ENCODE measurements at regions not wholly inside any gene's neighbourhood (a gene's known extent, or its start where the extent isn't known, plus 50 kb on each side); places are given as distances from the start of the nearest gene placed in this dataset.

DNA sequence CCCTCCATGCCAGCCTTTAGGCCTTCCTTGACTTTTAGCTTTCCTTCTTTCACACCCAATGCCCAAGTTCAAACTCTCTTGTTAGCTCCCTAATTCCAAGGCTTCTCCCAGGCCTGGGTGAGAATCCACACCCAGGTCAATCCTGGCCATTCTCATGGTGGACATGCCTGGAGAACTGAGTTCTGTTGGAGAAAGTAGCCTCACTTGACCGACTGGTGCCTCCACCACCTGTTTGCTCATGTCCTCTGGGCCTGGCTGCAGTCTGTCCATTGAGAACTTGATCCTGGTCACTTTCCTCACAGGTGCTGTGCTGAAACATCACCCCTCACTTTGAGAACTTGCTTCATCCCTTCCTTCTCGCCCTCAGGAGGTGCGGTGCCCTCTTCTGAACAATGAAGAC, 189.1 kb upstream of the TWIST2 start:
- no peak for DNase-seq (ENCODE audit: low spot score in 2 of 2)
- Mint-ChIP-seq H3K36me3 (peaks cover under 1 to 8% of the 10 kb centered on the region in 2 donors), H3K9me3 (peaks cover 0 to 6% of the 10 kb centered on the region in 2 donors), H3K27ac (no peak overlapping the region)
- ATAC-seq, result no peak

DNA sequence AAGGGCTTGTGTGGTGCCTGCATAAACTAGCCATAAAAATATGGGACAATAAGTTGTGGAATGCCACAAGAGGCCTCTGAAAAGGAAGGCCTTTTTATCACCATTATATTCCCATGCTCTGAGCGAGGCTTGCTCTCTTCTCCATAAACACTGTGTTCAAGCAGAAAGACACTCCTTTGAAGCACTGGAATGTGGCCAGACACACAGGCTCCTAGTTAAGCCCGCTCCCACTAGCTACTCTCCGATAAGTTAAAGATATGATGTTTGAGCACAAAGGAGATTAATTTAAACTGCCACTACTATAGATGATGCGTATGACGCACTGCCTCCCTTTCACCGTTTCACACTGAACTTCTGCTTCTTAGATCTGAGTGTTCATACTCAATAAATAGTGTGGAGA, 188.7 kb upstream of the TWIST2 start:
- H3K9me3 Mint-ChIP-seq, result peaks cover 0 to 9% of the 10 kb centered on the region in 2 donors
- H3K27ac Mint-ChIP-seq, result no peak overlapping the region
- no peak for ATAC-seq
- H3K36me3 Mint-ChIP-seq, result peaks cover 4 to 11% of the 10 kb centered on the region in 2 donors
- DNase-seq (ENCODE audit: low spot score in 2 of 2), result no peak

DNA sequence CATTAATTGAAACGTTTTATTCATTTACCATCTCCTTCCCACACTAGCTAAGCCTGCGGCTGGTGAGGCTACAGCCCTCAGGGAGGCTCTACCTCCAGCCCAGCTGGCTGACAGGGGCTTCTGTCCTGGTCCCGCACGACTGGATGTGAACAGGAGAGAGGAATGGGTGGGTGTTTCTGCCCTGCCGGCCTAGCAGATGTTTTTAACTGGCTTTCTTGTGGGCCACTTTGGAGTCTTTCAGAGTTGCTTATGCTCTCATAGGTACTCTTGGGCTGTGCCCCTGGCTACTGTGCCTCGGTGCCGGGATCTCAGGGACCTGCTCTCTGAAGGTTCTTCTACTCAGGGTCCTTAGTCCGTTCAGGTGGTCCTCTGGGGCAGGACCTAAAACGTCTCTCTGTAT, 184.3 kb upstream of the TWIST2 start:
- no peak for ATAC-seq
- Mint-ChIP-seq H3K36me3 (peaks cover 4 to 30% of the 10 kb centered on the region in 2 donors), H3K9me3 (peaks cover 0 to 24% of the 10 kb centered on the region in 2 donors), H3K27ac (no peak overlapping the region)
- no peak for DNase-seq (ENCODE audit: low spot score in 2 of 2)

DNA sequence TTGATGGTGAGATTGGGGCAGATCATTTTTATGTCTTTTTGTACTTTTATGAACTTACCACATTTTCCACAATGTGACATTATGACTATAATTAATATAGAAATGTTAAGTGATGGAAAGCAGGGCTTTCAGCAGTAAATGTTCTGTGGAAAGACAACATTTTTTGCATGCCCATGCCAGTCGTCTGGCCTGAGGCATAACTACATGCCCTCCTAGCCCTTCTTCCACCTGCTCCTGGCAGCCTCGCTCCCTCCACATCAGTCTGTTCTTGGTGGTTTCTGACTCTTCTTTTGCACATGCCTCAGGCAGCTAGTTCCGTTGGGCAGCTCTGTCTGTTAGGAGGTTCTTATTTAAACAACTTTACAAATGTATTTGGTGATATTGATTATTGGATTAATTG, 182.0 kb upstream of the TWIST2 start:
- H3K9me3 Mint-ChIP-seq, result peaks cover 12 to 39% of the 10 kb centered on the region in 2 donors
- no peak for ATAC-seq
- peaks cover 9 to 36% of the 10 kb centered on the region in 2 donors for H3K36me3 Mint-ChIP-seq
- no peak overlapping the region for H3K27ac Mint-ChIP-seq
- DNase-seq (ENCODE audit: low spot score in 2 of 2), result no peak

DNA sequence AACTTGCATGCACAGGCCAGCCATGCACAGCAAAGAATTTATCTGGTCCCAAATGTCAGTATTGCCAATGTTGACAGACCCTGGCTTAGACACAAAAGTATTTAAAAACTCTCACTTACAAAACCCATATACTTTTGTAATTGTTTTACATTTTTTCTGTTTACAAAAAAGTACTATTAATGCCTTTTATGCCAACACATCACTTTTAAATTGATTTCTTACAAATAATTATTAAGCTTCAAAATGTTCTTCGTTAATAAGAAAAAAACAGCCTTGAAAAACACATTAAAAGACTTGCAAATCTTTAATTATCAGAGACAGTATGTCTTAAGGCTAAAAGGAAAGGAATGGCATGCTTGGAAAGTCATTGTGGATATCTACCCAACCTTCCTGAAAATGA, 181.3 kb upstream of the TWIST2 start:
- DNase-seq (ENCODE audit: low spot score in 2 of 2), result no peak
- H3K27ac Mint-ChIP-seq, result no peak overlapping the region
- peaks cover 14 to 36% of the 10 kb centered on the region in 2 donors for H3K9me3 Mint-ChIP-seq
- ATAC-seq, result no peak
- H3K36me3 Mint-ChIP-seq, result peaks cover 9 to 36% of the 10 kb centered on the region in 2 donors

DNA sequence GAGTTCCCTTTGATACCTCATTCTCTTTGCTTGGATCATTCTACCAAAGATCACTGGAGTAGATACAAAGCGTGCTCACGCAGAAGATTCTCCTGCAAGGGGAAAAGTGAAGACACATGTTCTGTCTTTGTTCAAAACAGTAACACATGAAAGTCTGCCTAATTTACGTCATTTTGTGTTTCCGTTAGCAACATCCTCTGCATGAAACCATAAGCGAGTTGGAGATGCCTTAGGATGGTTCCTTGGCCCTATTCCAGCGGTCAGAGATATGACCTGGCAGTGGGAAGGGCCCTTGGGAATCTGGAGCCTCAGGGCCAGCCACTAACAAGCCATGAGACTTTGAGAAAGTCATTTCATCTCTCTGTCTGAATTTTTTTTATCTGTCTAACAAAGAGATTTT, 180.9 kb upstream of the TWIST2 start:
- DNase-seq (ENCODE audit: low spot score in 2 of 2) (no peak), ATAC-seq (no peak)
- H3K36me3 Mint-ChIP-seq, result peaks cover 9 to 36% of the 10 kb centered on the region in 2 donors
- peaks cover 14 to 36% of the 10 kb centered on the region in 2 donors for H3K9me3 Mint-ChIP-seq
- H3K27ac Mint-ChIP-seq, result no peak overlapping the region

DNA sequence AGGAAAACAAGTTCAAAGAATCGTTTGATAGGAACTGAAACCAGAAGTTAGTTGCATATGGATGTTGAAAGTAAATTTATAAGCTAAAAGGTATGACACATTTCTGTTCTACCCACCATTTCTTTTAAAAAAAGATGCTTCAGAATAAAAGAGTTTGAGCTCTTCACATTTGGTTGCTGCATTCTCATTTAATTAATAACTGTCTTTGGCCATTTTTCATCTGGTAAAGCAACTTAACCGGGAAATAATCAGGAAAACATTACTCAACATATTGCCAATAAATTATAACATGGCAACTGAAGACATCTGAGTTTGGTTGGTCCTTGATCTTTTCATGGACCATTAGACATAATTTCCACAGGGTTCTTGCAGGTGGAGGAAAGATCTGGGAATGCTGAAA, 180.2 kb upstream of the TWIST2 start:
- Mint-ChIP-seq H3K9me3 (peaks cover 17 to 41% of the 10 kb centered on the region in 2 donors), H3K36me3 (peaks cover 9 to 36% of the 10 kb centered on the region in 2 donors), H3K27ac (no peak overlapping the region)
- no peak for DNase-seq (ENCODE audit: low spot score in 2 of 2)
- no peak for ATAC-seq

DNA sequence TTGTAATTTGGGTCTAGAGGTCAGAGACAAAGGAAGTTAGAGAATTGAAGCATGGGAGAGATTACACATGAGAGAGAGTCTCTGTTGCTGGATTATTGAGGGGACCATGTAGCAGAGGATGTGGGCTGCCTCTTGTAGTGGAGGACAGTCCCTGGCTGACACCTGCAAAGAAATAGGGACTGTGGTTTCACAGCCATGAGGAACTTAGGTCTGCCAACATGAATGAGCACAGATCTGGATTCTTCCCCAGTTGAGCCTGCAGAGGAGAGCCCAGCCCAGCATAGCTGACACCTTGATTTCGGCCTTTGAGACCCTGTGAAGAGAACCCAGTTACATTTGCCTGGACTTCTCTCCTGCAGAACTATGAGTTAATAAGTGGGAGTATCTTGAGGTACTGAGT, 179.5 kb upstream of the TWIST2 start:
- H3K9me3 Mint-ChIP-seq, result peaks cover 17 to 41% of the 10 kb centered on the region in 2 donors
- DNase-seq (ENCODE audit: low spot score in 2 of 2) (no peak), ATAC-seq (no peak)
- H3K36me3 Mint-ChIP-seq, result peaks cover 9 to 30% of the 10 kb centered on the region in 2 donors
- no peak overlapping the region for H3K27ac Mint-ChIP-seq

DNA sequence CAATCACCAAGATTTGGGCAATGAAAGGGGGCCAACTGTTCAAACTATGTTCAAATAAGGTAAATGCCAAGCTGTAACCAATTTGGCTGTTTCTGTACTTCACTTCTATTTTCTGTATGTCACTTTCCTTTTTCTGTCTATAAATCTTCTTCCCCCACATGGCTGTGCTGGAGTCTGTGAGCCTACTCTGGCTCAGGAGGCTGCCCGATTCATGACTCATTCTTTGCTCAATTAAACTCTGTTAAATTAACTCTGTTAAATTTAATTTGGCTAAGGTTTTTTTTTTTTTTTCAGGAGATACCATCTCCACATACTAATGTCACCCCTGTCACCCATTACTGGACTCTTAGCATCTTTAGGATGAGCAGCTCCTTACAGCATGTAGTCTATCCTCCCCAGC, 178.8 kb upstream of the TWIST2 start:
- DNase-seq (ENCODE audit: low spot score in 2 of 2), result no peak
- no peak overlapping the region for H3K27ac Mint-ChIP-seq
- ATAC-seq, result no peak
- peaks cover 17 to 37% of the 10 kb centered on the region in 2 donors for H3K9me3 Mint-ChIP-seq
- H3K36me3 Mint-ChIP-seq, result peaks cover 6 to 25% of the 10 kb centered on the region in 2 donors

DNA sequence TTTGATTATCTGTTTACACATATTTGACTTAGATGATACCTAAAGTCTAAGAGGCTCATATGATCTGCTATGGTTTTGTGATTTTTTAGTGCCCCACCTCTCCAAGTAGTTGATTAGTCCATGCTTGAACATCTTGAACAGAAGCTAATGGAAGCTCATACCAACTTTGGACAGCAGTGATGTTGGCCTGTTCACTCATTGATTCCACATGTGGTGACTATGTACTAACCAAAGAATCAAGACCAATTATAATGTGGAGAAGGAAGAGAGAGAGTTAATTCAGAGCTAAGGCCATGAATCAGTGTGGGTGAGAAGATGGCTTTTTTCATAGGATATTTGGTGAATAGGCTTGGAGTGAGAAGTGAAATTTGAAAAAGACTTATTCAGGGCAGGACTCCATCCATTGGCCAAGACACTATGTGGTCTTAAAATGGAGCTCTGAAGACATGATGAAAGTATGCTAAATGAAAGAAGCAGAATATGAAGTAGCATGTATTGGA, 178.3 kb upstream of the TWIST2 start:
- no peak for ATAC-seq
- H3K27ac Mint-ChIP-seq, result peak overlapping the region in 1 of 2 donors; percentile 24
- H3K36me3 Mint-ChIP-seq, result peaks cover 5 to 22% of the 10 kb centered on the region in 2 donors
- peaks cover 17 to 33% of the 10 kb centered on the region in 2 donors for H3K9me3 Mint-ChIP-seq
- DNase-seq (ENCODE audit: low spot score in 2 of 2), result no peak

DNA sequence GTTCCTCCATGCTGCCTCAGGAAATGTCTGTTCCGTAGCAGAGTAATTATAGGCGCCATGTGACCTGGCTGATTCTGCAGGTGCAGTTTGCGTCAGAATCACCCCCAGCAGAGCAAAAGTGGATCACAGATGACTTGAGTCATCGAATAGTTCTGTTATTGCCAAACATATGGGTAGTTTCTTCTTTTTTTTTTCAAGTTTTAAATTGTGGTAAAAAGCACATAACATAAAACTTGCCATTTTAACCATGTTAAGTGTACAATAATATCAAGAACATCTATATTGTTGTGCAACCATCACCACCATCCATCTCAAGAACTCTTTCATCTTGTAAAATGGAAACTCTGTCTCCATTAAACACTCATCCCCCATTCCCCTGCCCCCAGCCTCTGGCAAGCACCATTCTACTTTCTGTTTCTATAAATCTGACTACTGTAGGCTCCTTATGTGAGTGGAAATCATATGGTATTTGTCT, 177.7 kb upstream of the TWIST2 start:
- Mint-ChIP-seq H3K9me3 (peaks cover 17 to 29% of the 10 kb centered on the region in 2 donors), H3K36me3 (peaks cover 5 to 17% of the 10 kb centered on the region in 2 donors), H3K27ac (no peak overlapping the region)
- DNase-seq (ENCODE audit: low spot score in 2 of 2), result peak in 1 of 2 donors; percentile 36
- peak; percentile 71 to 94 for ATAC-seq

DNA sequence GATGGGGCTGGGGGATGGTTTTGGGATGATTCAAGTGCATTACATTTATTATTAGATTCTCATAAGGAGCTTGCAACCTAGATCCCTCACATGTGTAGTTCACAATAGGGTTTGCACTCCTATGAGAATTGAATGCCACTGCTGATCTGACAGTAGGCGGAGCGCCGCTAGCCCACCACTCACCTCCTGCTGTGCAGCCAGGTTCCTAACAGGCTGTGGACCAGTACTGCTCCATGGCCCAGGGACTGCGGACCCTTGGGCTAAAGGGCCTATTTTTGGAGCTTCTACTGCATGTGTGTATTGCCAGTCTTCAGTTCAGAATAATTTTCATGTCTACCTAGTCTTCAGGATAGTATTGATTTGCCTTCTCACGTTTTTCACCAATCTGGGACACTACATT, 165.3 kb upstream of the TWIST2 start:
- DNase-seq (ENCODE audit: low spot score in 2 of 2) (no peak), ATAC-seq (no peak)
- H3K27ac Mint-ChIP-seq, result no peak overlapping the region
- peaks cover 13% of the 10 kb centered on the region in 2 donors for H3K9me3 Mint-ChIP-seq
- peaks cover 7 to 9% of the 10 kb centered on the region in 2 donors for H3K36me3 Mint-ChIP-seq

DNA sequence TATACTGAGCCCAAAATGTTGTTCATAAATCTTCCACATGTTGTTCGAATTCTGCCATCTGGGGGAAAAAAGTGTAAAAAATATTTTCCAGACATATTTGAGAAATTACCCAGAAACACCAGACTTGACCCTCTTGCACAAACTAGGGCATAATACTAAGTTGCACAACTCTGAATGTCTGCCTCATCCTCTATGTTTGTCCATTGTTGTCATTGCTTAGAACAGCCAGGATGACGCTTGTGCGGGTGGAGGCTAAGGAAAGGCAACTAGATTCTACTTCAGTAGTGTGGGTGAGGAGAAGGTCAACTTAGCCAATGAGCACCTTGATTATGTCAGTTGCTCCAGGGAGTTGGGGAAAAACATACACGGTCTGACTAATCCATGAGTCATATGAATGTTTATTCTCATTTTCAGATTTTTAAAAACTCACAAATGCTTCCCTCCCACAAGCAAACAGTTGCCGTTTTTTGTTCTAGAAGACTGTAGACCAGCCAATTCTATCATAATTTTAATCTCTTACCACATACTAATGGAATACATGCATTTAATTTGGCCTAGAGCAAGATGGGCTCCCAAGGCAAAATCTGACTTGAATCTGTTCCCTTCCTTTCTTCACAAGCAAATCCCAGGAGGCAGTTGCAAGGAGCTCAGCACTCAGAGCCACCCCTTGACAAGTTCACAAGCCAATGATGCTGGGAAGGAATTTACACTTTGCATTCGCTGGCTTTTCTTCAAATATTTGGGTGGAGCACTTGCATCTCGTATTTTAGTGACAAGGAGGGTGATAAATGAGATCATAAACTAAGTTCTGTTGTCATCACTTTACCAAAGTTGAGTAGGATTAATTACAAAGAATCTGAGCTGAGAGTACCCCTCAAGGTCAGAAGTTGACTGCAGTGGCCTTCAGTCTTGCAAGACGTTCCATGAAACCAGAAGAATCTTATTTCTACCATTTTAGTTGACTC, 163.2 kb upstream of the TWIST2 start:
- Mint-ChIP-seq H3K27ac (no peak overlapping the region), H3K36me3 (no peaks in the 10 kb centered on the region)
- peak; percentile 49 to 98 for ATAC-seq

DNA sequence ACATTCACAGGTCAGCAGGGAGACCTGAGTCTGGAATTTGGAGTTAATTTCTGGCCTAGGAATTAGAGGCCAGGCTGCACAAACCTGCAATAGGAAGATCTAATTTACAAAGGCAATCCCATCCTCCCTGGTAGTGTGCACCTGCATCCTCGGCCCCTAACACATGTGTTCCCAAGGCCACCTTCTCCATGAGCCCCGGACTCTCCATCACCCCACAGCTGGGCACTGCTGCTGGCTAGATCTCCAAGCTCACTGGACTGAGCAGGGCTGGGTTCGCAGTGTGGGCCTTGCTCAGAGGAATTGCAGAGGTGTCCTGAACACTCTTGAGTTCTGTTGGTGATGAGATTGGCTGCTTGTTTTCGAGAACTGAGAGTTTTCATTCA, 162.6 kb upstream of the TWIST2 start:
- H3K36me3 Mint-ChIP-seq, result no peaks in the 10 kb centered on the region
- ATAC-seq (no peak), DNase-seq (ENCODE audit: low spot score in 2 of 2) (no peak)
- H3K27ac Mint-ChIP-seq, result no peak overlapping the region
- no peaks in the 10 kb centered on the region for H3K9me3 Mint-ChIP-seq

More for the DNA sequence above, 163.2 kb upstream of the TWIST2 start:
- no peak for DNase-seq (ENCODE audit: low spot score in 2 of 2)
- H3K9me3 Mint-ChIP-seq, result no peaks in the 10 kb centered on the region

DNA sequence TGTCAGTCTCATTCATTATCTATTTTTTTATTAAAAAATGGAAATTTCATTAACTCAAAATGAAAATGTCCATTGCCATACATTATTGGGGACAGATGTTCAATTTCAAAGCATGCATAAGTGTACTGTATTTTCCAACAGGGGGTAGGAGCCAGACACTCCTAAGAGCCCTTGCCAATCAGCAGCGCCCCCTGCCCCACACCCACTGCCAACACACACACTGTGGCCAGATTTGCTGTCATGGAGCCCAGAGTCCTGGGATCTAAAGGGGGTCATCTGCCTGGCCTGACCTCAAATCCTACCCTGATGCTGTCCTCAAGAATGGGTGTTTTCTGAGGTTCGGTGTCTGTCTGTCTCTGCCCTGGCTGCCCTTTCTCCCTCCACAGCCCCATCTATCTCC, 162.2 kb upstream of the TWIST2 start:
- ATAC-seq, result no peak
- no peaks in the 10 kb centered on the region for H3K36me3 Mint-ChIP-seq
- H3K27ac Mint-ChIP-seq, result no peak overlapping the region
- H3K9me3 Mint-ChIP-seq, result no peaks in the 10 kb centered on the region
- no peak for DNase-seq (ENCODE audit: low spot score in 2 of 2)

DNA sequence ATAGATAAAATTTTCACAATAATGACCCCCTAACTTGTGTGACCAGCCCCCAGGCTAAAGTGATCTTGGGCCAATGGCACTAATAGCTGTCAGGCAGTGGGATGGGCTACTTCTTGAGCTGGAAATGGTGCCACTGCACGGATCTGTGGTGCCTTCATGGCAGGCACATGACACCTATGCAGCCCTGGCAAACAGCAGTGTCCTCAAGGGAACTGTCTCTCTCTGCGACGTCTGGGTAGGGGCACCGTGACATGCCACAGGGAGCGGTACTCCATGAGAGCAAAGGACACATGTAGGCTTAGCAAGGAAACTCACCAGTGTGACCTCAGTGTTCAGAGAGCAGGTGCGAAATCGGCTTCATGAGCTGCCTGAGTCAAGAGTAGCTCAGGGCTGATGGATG, 161.7 kb upstream of the TWIST2 start:
- no peak for DNase-seq (ENCODE audit: low spot score in 2 of 2)
- H3K36me3 Mint-ChIP-seq, result no peaks in the 10 kb centered on the region
- ATAC-seq, result no peak
- H3K9me3 Mint-ChIP-seq, result no peaks in the 10 kb centered on the region
- H3K27ac Mint-ChIP-seq, result no peak overlapping the region
